ENCODE measurements at regions not wholly inside any gene's neighbourhood (a gene's known extent, or its start where the extent isn't known, plus 50 kb on each side); places are given as distances from the start of the nearest gene placed in this dataset.

GRCh38 chr18:42412896-42413295 lies 457.9 kb downstream of the PIK3C3 start:
- no peak for DNase-seq

- no peak for DNase-seq
These were observed 458.8 kb downstream of the PIK3C3 start for GRCh38 chr18:42413870-42414269.

- no peak for DNase-seq
These were observed 459.9 kb downstream of the PIK3C3 start for GRCh38 chr18:42414756-42415454.

DNA sequence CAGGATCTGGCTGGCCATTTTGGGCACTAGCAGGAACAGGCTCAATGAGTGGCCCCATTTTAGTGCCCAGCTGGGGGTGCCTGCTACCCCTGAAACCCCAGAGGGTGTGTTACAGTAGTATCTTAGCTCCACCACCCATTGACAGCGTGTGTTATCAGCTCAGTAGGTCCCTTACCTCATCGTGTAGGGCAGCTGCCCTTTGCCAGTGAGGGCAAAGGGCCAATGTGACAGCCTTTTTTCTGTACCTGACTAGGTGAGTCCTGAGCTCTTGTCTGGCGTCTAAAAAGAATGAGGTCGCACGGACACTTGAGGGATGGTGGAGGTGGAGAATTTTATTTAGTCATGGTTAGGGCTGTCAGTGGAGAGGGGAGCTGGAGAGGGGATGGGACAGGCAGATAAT lies 462.2 kb downstream of the PIK3C3 start:
- DNase-seq = no peak

- no peak for DNase-seq
These were observed 463.1 kb downstream of the PIK3C3 start for GRCh38 chr18:42418121-42418520.

DNA sequence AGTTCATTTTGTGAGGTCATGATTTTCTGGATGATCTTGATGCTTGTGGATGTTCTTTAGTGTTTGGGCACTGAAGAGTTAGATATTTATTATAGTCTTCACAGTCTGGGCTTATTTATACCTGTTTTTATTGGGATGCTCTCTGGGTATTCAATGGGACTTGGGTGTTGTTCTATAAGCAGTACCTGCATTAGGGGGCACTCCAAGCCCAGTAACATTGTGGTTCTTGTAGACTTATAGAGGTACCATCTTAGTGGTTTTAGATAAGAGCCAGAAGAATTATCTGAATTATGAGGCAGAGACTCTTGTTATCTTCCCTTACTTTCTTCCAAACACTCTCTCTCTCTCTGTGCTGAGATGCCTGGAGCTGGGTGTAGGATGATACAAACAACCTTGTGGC lies 470.0 kb downstream of the PIK3C3 start:
- no peak for DNase-seq

- no peak for DNase-seq
These were observed 471.5 kb downstream of the PIK3C3 start for GRCh38 chr18:42426496-42427015.

DNA sequence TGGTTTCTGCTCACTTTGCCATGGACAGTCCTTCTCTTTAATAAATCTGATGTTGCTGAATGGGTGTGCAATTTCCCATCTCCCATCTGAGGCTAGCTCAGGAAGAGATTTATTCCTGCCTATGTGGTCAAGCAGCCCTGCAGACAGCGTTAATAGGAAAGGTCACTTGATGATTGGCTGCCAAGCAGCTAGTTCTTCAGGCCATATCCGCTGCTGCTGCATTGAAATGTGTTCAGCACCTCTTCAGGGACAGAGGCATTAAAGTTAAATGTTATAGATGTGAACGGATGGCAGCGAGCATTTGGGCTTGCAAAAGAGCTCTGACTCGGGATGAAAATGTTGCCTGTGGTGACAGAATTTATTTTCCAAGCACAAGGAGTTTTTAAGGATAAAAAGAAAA lies 474.2 kb downstream of the PIK3C3 start:
- no peak for DNase-seq

- no peak for DNase-seq
These were observed 481.3 kb downstream of the PIK3C3 start for GRCh38 chr18:42436222-42436765.

DNA sequence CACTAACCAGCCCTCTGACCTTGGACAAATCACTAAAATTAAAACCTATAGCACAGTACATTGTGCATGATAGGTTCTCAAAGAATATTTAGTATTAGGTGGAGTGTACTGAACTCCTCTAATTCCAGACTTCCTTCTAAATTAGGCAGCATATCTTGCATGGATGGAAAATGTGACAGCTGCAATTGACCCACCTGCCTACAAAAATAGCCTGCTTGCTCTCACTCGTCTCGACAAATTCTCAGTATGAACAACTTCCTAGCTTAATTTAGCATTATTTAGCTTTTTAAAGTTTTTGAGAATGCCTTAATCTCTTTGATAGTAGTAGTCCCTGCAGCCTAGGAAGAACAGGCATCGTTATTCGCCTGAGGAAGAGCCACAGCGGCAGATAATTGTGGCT lies 482.0 kb downstream of the PIK3C3 start:
- DNase-seq = no peak

GRCh38 chr18:42437646-42438045 lies 482.6 kb downstream of the PIK3C3 start:
- no peak for DNase-seq

- DNase-seq = no peak
These were observed 487.6 kb downstream of the PIK3C3 start for GRCh38 chr18:42442656-42443055.

GRCh38 chr18:42444349-42444748 lies 489.3 kb downstream of the PIK3C3 start:
- no peak for DNase-seq

- no peak for DNase-seq
These were observed 490.3 kb downstream of the PIK3C3 start for GRCh38 chr18:42445359-42445758.

DNA sequence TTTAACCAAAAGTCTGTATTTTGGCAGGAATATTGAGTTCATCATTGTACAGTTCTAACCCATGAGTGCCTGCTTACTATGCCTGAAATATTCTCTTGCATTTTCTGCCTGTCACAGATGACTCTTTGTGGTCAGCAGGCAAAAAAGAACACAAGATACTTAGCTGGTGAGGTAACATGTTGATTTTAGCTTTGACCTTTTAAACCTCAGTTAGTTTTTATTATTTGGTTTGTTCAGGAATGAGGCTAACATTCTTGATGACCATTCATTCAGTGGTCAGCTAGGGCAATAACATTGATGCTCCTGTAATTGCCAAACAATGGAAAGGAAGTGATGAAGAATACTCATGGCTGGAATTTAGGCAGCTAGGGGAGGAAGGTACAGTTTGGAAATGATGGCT lies 491.2 kb downstream of the PIK3C3 start:
- no peak for DNase-seq

DNA sequence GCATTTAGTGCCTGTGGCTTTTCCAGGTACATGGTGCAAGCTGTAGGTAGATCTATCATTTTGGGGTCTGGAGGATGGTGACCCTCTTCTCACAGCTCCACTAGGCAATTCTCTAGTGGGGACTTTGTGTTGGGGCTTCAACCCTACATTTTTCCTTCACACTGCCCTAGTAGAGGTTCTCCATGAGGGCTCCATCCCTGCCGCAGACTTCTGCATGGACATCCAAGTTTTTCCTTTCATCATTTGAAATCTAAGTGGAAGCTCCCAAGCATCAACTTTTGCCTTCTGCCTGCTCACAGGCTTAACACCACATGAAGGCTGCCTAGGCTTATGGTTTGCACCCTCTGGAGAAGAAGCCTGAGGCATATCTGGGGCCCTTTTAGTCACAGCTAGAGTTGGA lies 492.7 kb downstream of the PIK3C3 start:
- no peak for DNase-seq

- DNase-seq = no peak
These were observed 503.2 kb downstream of the PIK3C3 start for GRCh38 chr18:42458226-42458625.

DNA sequence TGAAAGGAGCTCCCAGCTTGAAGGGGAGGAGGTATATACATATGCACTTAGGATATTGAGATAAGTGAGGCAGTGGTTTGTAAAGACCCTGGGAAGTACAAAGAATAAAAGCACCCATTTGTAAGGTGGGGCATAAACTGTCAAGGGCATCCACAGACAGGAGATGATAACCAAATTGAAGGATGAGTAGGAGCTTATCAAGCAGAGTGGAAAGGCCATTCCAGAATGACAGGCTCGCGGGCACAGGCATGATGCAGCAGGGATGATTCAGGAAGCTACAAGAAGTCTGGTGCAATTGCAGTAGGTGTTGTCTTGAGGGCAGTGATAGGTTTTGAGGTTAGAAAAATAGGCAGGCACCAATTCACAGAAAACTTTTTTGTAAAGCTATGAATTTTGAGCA lies 504.8 kb downstream of the PIK3C3 start:
- no peak for DNase-seq

DNA sequence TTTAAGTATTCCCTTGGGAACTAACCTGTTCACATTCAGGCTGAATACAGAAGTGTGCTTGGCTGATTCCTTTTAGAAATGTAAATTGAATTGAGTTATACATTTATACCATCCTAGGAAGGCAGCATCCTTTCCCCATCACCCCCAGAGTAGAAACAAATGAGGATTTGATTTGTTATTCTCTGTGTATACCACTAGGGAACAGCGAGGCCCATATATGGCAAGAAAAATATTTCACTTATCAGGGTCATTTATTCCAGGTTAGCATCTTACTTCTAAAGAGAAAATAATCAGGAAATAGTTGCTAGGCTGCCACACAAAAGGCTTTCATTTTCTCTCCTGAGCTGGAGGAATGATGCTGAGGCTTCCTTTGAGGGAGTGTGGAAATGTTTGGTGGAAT lies 516.9 kb downstream of the PIK3C3 start:
- no peak for DNase-seq

GRCh38 chr18:42473611-42474010 lies 518.6 kb downstream of the PIK3C3 start:
- DNase-seq = no peak

- no peak for DNase-seq
These were observed 519.5 kb downstream of the PIK3C3 start for GRCh38 chr18:42474577-42474976.

- no peak for DNase-seq
These were observed 520.1 kb downstream of the PIK3C3 start for GRCh38 chr18:42475157-42475556.

GRCh38 chr18:42477267-42477666 lies 522.2 kb downstream of the PIK3C3 start:
- no peak for DNase-seq

DNA sequence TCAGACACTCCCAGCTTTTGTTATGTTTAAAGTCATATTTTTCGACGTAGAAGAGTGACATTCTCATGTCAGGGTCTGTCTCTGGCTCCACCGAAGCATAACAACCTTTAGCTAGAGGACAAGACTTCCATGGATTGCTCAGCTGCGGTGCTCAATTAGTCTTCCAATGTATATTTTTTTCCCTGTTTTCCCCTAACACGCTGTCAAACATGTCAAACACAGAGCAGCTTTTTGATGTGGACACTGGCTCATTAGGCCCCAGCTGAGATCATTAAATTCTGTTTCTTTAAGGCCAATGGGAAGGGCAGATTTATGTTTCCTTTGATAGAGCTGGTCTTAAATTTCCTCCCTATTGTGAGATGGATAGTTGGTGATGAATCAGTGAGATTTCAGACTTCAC lies 525.4 kb downstream of the PIK3C3 start:
- no peak for DNase-seq

DNA sequence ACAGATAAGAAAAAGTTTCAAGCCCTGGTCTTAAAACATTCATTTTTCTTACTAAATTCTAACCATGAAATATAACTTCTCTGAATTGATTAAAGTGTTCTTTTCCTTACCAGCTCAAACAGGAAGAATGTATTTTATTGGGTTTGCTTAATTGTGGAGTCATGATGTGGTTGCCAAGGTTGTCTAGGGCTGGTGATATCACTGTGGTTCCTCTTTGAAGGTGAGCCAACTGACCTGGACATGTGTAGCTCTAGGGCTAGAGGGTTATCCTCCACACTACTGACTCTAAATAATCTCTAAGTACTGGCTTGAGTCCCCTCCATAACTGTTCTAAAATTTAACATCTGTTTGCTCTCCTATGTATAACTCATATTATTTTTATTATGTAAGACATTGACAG lies 529.6 kb downstream of the PIK3C3 start:
- no peak for DNase-seq

Data from suppressor macrophage treated with lipopolysaccharide for 1 hour (primary cell).